T-helper 1 cell treated with Interleukin-12 subunit alpha and Interleukin-12 subunit beta and Interleukin-4 antibody, amounts not matched to agents 30 μg/mL and 1 μg/mL, for 36 hours (primary cell): ENCODE measurements at regions not wholly inside any gene's neighbourhood (a gene's known extent, or its start where the extent isn't known, plus 50 kb on each side); places are given as distances from the start of the nearest gene placed in this dataset.
"Not testable (repeated sequence)": the region's sequence is repeated elsewhere in the genome, so short reads cannot be mapped to it uniquely, and the experiment has no call there.

Experiments
- H3K27ac Mint-ChIP-seq: one replicate; pipeline ENCODE4 v1.8.0; 2021; ENCODE audit warnings: mild to moderate bottlenecking, mixed read lengths
- H3K27me3 Mint-ChIP-seq: one replicate; pipeline ENCODE4 v1.8.0; 2021; ENCODE audit warnings: low read depth, mixed read lengths
- H3K36me3 Mint-ChIP-seq: one replicate; pipeline ENCODE4 v1.8.0; 2021; ENCODE audit warnings: low read depth, mixed read lengths
- H3K4me1 Mint-ChIP-seq: one replicate; pipeline ENCODE4 v1.8.0; 2021; ENCODE audit warnings: low read depth, mixed read lengths
- H3K4me3 Mint-ChIP-seq: one replicate; pipeline ENCODE4 v1.8.0; 2021; ENCODE audit warnings: mild to moderate bottlenecking, moderate library complexity, mixed read lengths
- H3K9me3 Mint-ChIP-seq: one replicate; pipeline ENCODE4 v1.8.0; 2021; ENCODE audit warnings: mixed read lengths

GRCh38 chr20:17825960-17826843 is 126.4 kb downstream of the BANF2 start:
- Mint-ChIP-seq H3K27ac (no peak overlapping the region), H3K4me3 (no peak overlapping the region), H3K36me3 (no peaks in the 10 kb centered on the region), H3K27me3 (peaks cover 12% of the 10 kb centered on the region), H3K4me1 (peaks cover 12% of the 10 kb centered on the region), H3K9me3 (no peaks in the 10 kb centered on the region)

DNA sequence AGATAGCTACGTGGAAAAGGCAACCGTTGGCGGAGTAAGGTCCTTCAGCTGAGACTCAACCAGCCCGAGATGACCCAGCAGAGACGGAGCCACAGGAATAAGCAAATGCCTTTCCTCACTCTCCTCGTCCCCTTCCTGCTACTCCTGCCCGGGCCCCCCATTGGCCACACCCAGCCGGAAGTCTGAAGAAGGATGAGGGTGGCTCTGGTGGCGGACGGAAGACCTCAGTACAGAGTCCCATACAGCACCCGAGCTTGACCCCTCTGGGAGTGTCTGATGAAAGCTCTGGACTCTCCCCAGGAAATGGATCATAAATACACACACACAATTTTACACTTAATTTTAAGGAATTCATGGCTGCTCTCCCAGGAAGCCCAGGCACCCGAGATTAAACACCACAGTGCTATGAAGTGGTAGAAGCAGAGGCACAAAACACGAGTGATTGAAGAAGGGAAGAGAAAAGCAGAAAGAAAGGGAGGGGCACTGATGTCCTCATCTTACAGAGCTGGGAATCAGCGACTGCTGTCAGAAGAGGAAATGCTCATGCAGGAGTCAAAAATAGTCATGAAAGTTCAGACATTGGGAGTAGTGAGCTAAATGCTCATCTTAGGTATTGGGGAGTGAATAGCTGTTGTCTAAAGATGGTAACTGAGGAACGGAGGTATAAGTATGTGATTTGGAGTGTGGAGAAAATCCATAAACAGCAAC is 125.6 kb downstream of the BANF2 start:
- no peaks in the 10 kb centered on the region for H3K9me3 Mint-ChIP-seq
- no peaks in the 10 kb centered on the region for H3K36me3 Mint-ChIP-seq
- H3K4me1 Mint-ChIP-seq: peaks cover 12% of the 10 kb centered on the region
- peaks cover 12% of the 10 kb centered on the region for H3K27me3 Mint-ChIP-seq
- no peak overlapping the region for H3K27ac Mint-ChIP-seq
- no peak overlapping the region for H3K4me3 Mint-ChIP-seq

DNA sequence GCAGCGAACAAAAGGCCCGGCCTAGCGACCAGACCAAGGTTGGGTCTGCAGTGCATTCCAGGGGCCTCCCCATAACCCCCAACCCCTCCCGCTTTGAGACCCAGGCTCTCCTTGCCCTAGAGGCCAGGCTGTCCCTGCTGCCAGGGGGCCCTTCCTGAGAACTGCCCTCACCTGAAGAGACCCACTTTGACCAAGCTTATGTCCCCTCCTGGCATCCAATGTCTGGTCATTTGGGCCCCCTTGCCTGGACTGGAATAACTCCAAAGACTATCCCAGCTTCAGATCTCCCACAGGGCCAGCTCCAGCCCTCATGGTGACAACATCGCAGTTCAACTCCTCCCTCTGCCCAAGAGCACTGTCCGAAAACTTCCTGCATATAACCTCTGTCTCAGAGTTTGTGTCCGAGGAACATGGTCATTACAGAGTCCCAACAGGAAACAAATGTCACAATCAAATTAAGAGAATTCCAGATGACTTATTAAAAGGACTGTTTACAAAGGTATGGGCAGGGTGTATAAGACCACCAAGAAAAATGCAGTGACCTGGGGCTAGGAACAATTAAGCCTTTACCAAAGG is 125.0 kb downstream of the BANF2 start:
- Mint-ChIP-seq H3K27me3 (peaks cover 12% of the 10 kb centered on the region), H3K27ac (no peak overlapping the region), H3K9me3 (peaks cover 3% of the 10 kb centered on the region), H3K4me3 (no peak overlapping the region), H3K4me1 (peaks cover 12% of the 10 kb centered on the region), H3K36me3 (no peaks in the 10 kb centered on the region)

DNA sequence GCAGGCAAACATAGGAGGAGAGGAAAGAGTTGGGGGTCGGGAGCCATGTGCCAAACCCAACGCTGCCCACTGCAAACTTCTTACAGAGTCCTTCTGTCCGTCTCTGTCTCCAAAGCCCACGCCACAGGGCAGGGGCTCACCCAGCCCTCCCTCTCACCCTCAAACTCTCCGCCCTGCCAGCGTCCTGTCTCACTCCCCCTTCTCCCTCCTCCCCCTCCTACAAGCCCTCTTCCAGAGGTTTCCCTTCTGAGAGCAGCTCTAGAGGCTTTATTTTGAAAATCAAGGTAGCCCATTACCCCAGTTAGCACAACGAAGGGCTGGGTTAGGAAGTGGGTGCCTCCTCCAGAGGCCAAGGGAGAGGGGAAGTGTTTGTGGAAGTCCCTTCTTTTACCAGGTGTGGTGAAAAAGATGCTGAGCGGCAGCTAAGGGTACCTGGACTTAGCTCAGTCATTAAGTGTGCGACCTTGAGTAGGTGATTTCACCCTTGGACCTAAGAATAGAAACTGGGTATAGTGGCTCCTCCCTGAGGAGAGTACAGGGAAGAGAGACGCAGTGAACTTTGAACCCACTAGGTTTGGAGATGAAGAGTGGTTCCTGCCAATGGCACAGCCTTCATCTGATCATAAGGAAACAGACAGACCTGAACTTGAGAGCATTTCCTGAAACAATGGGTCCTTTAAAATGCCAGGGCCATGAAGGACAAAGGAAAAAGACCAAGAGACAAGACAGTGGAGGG is 123.8 kb downstream of the BANF2 start:
- Mint-ChIP-seq H3K36me3 (no peaks in the 10 kb centered on the region), H3K4me3 (no peak overlapping the region), H3K9me3 (peaks cover 3% of the 10 kb centered on the region), H3K27me3 (peaks cover 12% of the 10 kb centered on the region), H3K4me1 (peaks cover 12% of the 10 kb centered on the region), H3K27ac (no peak overlapping the region)

DNA sequence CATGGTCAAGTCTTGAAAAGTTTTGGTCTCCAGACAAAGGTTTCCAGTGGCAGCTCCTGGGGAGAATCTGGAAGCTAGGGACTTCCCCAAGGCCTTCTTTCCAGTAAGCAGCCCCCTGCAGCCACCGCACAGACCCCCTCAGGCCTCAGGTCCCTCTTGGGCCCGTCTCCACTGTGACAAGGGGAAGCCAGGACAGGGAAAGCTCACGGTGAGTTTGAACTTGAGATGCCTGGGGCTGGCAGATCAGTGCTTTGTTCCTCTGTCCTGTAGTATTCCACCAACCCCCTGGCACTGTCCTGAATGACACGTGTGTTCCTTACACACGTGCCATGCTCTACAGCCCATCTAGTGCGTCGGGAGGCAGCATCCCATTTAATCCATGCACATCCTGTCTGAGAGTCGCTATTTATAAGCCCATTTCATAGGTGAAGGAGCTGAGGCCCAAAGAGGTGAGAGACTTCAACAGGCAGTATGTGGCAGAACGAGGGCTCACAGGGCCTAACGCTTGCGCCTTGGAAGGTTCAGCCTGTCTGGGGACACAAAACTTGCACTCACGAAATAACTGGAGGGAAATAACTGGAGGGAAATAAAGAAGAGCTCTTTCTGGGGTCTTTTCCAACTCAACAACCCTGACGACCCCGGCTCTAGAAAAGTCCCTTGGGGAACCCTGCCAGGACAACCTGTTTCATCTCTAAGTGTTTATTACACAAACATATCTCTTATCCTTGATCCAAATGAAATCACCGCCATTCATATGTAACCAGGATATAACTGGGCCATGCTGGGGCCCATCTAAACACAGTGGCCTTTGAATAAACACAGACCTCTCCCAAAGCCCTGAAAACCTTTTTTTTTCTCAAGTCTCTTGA is 123.0 kb downstream of the BANF2 start:
- Mint-ChIP-seq H3K9me3 (peaks cover 3% of the 10 kb centered on the region), H3K4me3 (no peak overlapping the region), H3K4me1 (peaks cover 12% of the 10 kb centered on the region), H3K27me3 (peaks cover 12% of the 10 kb centered on the region), H3K27ac (no peak overlapping the region), H3K36me3 (no peaks in the 10 kb centered on the region)

GRCh38 chr20:17822039-17822438 is 122.3 kb downstream of the BANF2 start:
- H3K36me3 Mint-ChIP-seq: no peaks in the 10 kb centered on the region
- H3K27ac Mint-ChIP-seq: no peak overlapping the region
- H3K4me1 Mint-ChIP-seq: peaks cover 12% of the 10 kb centered on the region
- H3K4me3 Mint-ChIP-seq: no peak overlapping the region
- peaks cover 14% of the 10 kb centered on the region for H3K27me3 Mint-ChIP-seq
- H3K9me3 Mint-ChIP-seq: peaks cover 3% of the 10 kb centered on the region

- not testable (repeated sequence) for H3K36me3 Mint-ChIP-seq, H3K9me3 Mint-ChIP-seq, H3K27ac Mint-ChIP-seq, H3K4me3 Mint-ChIP-seq
- H3K4me1 Mint-ChIP-seq: peaks cover 12% of the 10 kb centered on the region
- peaks cover 14% of the 10 kb centered on the region for H3K27me3 Mint-ChIP-seq
Observed at GRCh38 chr20:17821606-17822005, 121.8 kb downstream of the BANF2 start.

DNA sequence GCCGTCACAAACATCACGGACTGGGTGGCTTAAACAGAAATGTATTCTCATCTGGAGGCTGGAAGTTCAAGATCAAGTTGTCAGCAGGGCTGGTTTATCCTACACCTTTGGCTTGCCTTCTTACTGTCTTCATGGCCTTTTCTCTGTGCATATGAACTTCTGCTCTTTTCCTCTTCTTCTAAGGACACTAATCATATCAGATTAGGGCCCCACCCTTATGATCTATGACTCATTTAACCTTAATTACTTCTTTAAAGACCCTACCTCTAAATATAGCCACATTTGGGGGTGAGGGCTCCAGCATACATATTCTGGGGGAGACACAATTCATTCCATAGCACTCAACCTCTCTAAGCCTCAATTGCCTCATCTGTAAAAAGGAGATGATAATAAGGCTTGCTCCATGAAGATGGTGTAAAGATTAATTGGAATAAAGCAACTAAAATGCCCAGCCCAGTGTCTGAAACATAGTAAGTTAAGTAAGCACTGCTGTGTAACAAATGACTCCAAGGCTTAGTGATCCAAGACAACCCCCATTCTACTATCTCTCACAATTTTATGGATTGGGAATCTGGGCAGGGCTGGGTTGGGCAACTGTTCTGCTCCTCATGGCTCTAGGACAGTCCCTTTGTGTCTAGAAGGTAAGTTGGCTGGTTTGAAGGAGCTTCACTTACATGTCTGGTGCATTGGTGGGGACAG is 119.8 kb downstream of the BANF2 start:
- Mint-ChIP-seq H3K27ac (no peak overlapping the region), H3K9me3 (peaks cover 3% of the 10 kb centered on the region), H3K27me3 (peaks cover 14% of the 10 kb centered on the region), H3K4me3 (no peak overlapping the region), H3K36me3 (no peaks in the 10 kb centered on the region), H3K4me1 (peaks cover 2% of the 10 kb centered on the region)

DNA sequence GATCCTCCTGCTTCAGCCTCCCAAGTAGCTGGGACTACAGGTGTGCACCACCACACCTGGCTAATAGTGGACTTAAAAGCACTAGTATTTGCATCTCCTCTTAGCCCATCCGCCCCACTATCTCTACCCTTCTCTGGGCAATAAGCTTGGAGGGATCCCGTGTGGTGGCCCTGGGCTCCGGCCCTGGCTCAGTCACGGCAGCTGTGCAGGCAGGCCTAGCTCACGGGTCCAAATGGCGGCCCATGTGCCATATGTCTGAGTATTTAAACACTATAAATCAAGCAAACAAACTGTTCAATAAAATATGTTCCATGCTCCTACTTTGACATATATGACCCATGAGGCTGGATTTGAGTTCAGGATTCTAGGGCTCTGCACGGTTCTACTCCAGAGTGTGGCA is 118.4 kb downstream of the BANF2 start:
- Mint-ChIP-seq H3K36me3 (no peaks in the 10 kb centered on the region), H3K4me3 (no peak overlapping the region), H3K9me3 (peaks cover 3% of the 10 kb centered on the region), H3K27me3 (peaks cover 10% of the 10 kb centered on the region), H3K27ac (no peak overlapping the region), H3K4me1 (no peaks in the 10 kb centered on the region)

GRCh38 chr20:17816804-17817587 is 117.2 kb downstream of the BANF2 start:
- Mint-ChIP-seq H3K4me1 (no peaks in the 10 kb centered on the region), H3K4me3 (no peak overlapping the region), H3K27me3 (peaks cover 6% of the 10 kb centered on the region), H3K36me3 (no peaks in the 10 kb centered on the region), H3K9me3 (peaks cover 3% of the 10 kb centered on the region), H3K27ac (no peak overlapping the region)

DNA sequence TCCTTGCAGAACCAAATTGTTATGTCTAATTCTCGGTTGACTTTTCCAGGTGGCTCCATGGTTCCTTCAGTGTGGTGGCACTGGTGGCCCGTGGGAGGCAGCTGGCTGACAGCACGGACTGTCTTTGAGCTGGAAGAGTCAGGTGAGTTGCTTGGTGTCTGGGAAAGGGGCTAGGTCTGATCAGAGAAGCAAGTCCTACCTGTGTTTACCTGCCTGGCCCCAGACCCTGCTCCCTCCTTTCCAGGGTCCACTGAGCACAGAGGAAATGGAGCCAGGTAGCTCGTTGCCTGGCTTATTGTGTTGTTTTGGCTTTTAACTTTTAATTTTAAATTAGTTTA is 111.8 kb downstream of the BANF2 start:
- H3K4me3 Mint-ChIP-seq: no peak overlapping the region

DNA sequence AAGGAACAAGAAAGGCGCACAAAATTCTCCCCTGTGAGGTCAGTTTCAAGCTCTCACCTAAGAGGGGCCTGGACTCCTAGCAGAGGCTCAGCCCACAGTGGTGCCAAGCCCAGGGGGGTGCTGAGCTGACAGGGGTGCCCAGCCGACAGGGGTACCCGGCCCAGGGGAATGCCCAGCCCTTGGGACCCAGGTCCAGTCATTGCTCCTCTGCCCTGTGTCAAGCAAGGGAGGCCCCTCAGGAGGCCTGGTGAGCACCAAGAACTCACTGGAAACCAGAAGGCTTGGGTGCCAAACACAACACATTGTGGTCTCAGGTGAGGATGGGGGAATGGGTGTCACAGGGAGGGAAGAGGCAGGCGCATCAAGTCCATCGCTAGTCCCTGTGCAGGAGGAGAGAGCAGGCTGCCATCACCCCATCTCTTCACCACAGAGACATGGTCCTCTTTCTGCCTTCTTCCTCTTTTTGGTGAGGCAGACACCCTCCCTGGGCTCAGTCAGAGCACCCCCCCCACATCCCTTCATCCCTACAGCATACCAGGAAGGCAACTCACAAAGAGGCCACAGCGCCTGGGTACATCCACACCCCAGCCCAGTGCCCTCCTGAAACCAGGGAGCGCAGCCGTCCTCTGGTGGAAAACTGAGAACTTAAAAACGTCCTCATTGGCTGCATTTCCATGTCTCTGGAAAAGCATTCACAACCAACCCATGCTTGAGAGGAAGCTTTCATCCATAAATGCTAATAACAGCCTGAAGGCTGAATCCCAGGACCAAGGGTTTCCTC is 111.3 kb downstream of the BANF2 start:
- no peaks in the 10 kb centered on the region for H3K4me1 Mint-ChIP-seq
- no peak overlapping the region for H3K27ac Mint-ChIP-seq
- H3K36me3 Mint-ChIP-seq: no peaks in the 10 kb centered on the region
- H3K9me3 Mint-ChIP-seq: no peaks in the 10 kb centered on the region
- H3K4me3 Mint-ChIP-seq: no peak overlapping the region
- H3K27me3 Mint-ChIP-seq: no peaks in the 10 kb centered on the region

More for the DNA sequence above, 111.8 kb downstream of the BANF2 start:
- Mint-ChIP-seq H3K27ac (no peak overlapping the region), H3K9me3 (no peaks in the 10 kb centered on the region), H3K36me3 (no peaks in the 10 kb centered on the region), H3K4me1 (no peaks in the 10 kb centered on the region), H3K27me3 (no peaks in the 10 kb centered on the region)
